ENCODE measurements at regions not wholly inside any gene's neighbourhood (a gene's known extent, or its start where the extent isn't known, plus 50 kb on each side); places are given as distances from the start of the nearest gene placed in this dataset.

GRCh38 chr9:92189782-92190535, 74.7 kb upstream of the SPTLC1 start:
- TF ChIP-seq CTCF (IDR thresholded peaks at IDR 0.05) = no peak

GRCh38 chr9:92188969-92189781, 74.0 kb upstream of the SPTLC1 start:
- TF ChIP-seq CTCF (IDR thresholded peaks at IDR 0.05) = no peak

GRCh38 chr9:92187989-92188714, 72.9 kb upstream of the SPTLC1 start:
- no peak for TF ChIP-seq CTCF (IDR thresholded peaks at IDR 0.05)

GRCh38 chr9:92187390-92187789, 72.2 kb upstream of the SPTLC1 start:
- no peak for TF ChIP-seq CTCF (IDR thresholded peaks at IDR 0.05)

GRCh38 chr9:92186631-92187030, 71.4 kb upstream of the SPTLC1 start:
- TF ChIP-seq CTCF (IDR thresholded peaks at IDR 0.05) = no peak

- no peak for TF ChIP-seq CTCF (IDR thresholded peaks at IDR 0.05)
Observed at GRCh38 chr9:92185681-92186080, 70.5 kb upstream of the SPTLC1 start.

GRCh38 chr9:92185096-92185495, 69.9 kb upstream of the SPTLC1 start:
- no peak for TF ChIP-seq CTCF (IDR thresholded peaks at IDR 0.05)

Data from LNCAP (cell line).